PC-3 (cell line): ENCODE measurements at regions not wholly inside any gene's neighbourhood (a gene's known extent, or its start where the extent isn't known, plus 50 kb on each side); places are given as distances from the start of the nearest gene placed in this dataset.

Experiments
- ATAC-seq: fragments of 200-7000 bp; cut with Tn5 transposase; 2 replicates; pipeline ENCODE4 v1.9.1; 2020; ENCODE audit warnings: mild to moderate bottlenecking, moderate library complexity
- BruUV-seq: library from RNA; stranded (reverse); fragments of 400-500 nt; replicated peaks from 2 replicates; lab custom pipeline; 2021; lab: Mats Ljungman, UMichigan
- CTCF ChIA-PET: fragments of 300-600 bp; sonication (Branson Sonifier 250); formaldehyde crosslinking; loops from one replicate; lab custom pipeline; 2022; ENCODE audit warnings: antibody characterized with exemption; lab: Charles Lee
- POLR2A ChIA-PET: fragments of 300-600 bp; sonication (Branson Sonifier 250); formaldehyde crosslinking; loops from one replicate; lab custom pipeline; 2022; ENCODE audit warnings: antibody characterized with exemption; ENCODE audit not compliant: unreplicated experiment; lab: Charles Lee
- DNase-seq: peaks from one replicate; pipeline ENCODE4 v3.0.0-alpha.2; 2015
- H2AFZ ChIP-seq: fragments of 300-600 bp; sonication (generic); 2 replicates; pipeline ENCODE4 v1.6.0; 2016; ENCODE audit warnings: antibody characterized with exemption, low read length
- H3F3A ChIP-seq: fragments of 300-600 bp; sonication (generic); one replicate; pipeline ENCODE4 v1.6.0; 2017; ENCODE audit warnings: antibody characterized with exemption, low read length, control low read depth, mild to moderate bottlenecking; ENCODE audit not compliant: unreplicated experiment
- H3K27ac ChIP-seq: fragments of 300-600 bp; sonication (generic); 2 replicates; pipeline ENCODE4 v1.5.1; 2016; ENCODE audit warnings: mild to moderate bottlenecking, low read length
- H3K27me3 ChIP-seq: fragments of 300-600 bp; sonication (generic); 2 replicates; pipeline ENCODE4 v1.6.1; 2016; ENCODE audit warnings: low read length, mixed read lengths
- H3K36me3 ChIP-seq: fragments of 300-600 bp; sonication (generic); 2 replicates; pipeline ENCODE4 v1.6.1; 2016; ENCODE audit warnings: low read depth, mixed run types, low read length, mixed read lengths
- H3K4me1 ChIP-seq: fragments of 300-600 bp; sonication (generic); 2 replicates; pipeline ENCODE4 v1.5.1; 2016; ENCODE audit warnings: low read length; ENCODE audit not compliant: insufficient read depth
- H3K4me2 ChIP-seq: fragments of 300-600 bp; sonication (generic); 2 replicates; pipeline ENCODE4 v1.6.0; 2016; ENCODE audit warnings: low read length
- H3K4me3 ChIP-seq: fragments of 300-600 bp; sonication (generic); 2 replicates; pipeline ENCODE4 v1.5.1; 2016; ENCODE audit warnings: mild to moderate bottlenecking, low read length, mixed read lengths
- H3K79me2 ChIP-seq: fragments of 300-600 bp; sonication (generic); 2 replicates; pipeline ENCODE4 v1.6.1; 2017; ENCODE audit warnings: low read length, mixed read lengths
- H3K9ac ChIP-seq: fragments of 300-600 bp; sonication (generic); 2 replicates; pipeline ENCODE4 v1.6.0; 2016; ENCODE audit warnings: mild to moderate bottlenecking, low read length
- H3K9me2 ChIP-seq: fragments of 300-600 bp; sonication (generic); replicated peaks from 2 replicates; pipeline ENCODE4 v1.6.1; 2016; ENCODE audit warnings: mixed run types, low read length, mixed read lengths
- H3K9me3 ChIP-seq: fragments of 300-600 bp; sonication (generic); 2 replicates; pipeline ENCODE4 v1.6.1; 2016; ENCODE audit warnings: low read length, mixed read lengths
- H4K20me1 ChIP-seq: fragments of 300-600 bp; sonication (generic); 2 replicates; pipeline ENCODE4 v1.6.1; 2016; ENCODE audit warnings: low read length, mixed read lengths
- EZH2 ChIP-seq: fragments of 300-600 bp; sonication (generic); IDR thresholded peaks from one replicate; pipeline ENCODE4 v1.6.1; 2017; ENCODE audit warnings: antibody characterized with exemption, mild to moderate bottlenecking, low read length; ENCODE audit not compliant: unreplicated experiment
- EZH2phosphoT487 ChIP-seq: fragments of 300-600 bp; sonication (generic); IDR thresholded peaks from 2 replicates; pipeline ENCODE4 v1.6.1; 2018; ENCODE audit warnings: mild to moderate bottlenecking, antibody characterized with exemption, low read length, borderline replicate concordance
- intact Hi-C: fragments of 100-400 bp; cut with micrococcal nuclease; formaldehyde crosslinking; loops from 2 replicates; pipeline ENCODE4 v1.9.0; 2023
- TF ChIP-seq, protein P1 (sequence below): fragments of 300-600 bp; sonication (generic); conservative IDR thresholded peaks from 2 replicates; pipeline ENCODE4 v1.5.1; 2017; ENCODE audit warnings: antibody characterized with exemption, low read depth, mild to moderate bottlenecking, low read length

DNA sequence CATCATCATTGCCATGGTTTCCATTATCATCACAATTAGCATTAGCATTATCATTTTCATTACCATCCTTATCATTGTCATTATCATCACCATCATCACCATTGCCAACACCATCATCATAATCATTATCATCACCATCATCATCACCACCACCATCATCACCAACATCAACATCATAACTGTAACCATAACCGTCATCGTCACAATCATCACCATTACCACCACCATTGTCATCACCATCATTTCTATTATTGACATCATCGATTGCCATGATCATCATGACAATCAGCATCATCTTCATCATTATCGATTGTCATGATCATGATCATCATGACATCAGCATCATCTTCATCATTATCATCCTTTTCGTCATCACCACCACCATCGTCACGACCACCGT is 88.9 kb upstream of the MSX1 start:
- POLR2A ChIA-PET = no interaction called here
- BruUV-seq = no TSS peak
- H3K79me2 ChIP-seq = no peaks in the 10 kb centered on the region
- intact Hi-C loops = no loop called here
- H3K4me3 ChIP-seq = no peak overlapping the region
- H3F3A ChIP-seq = no peaks in the 10 kb centered on the region
- TF ChIP-seq, protein P1, sequence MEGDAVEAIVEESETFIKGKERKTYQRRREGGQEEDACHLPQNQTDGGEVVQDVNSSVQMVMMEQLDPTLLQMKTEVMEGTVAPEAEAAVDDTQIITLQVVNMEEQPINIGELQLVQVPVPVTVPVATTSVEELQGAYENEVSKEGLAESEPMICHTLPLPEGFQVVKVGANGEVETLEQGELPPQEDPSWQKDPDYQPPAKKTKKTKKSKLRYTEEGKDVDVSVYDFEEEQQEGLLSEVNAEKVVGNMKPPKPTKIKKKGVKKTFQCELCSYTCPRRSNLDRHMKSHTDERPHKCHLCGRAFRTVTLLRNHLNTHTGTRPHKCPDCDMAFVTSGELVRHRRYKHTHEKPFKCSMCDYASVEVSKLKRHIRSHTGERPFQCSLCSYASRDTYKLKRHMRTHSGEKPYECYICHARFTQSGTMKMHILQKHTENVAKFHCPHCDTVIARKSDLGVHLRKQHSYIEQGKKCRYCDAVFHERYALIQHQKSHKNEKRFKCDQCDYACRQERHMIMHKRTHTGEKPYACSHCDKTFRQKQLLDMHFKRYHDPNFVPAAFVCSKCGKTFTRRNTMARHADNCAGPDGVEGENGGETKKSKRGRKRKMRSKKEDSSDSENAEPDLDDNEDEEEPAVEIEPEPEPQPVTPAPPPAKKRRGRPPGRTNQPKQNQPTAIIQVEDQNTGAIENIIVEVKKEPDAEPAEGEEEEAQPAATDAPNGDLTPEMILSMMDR = no peak
- TF ChIP-seq EZH2 (no peak), EZH2phosphoT487 (no peak)
- ATAC-seq = no peak
- H3K27ac ChIP-seq = no peak overlapping the region
- H3K36me3 ChIP-seq = no peaks in the 10 kb centered on the region
- no peaks in the 10 kb centered on the region for H3K27me3 ChIP-seq
- no peaks in the 10 kb centered on the region for H3K9me3 ChIP-seq
- no peaks in the 10 kb centered on the region for H3K4me1 ChIP-seq
- H3K9me2 ChIP-seq = no peaks in the 10 kb centered on the region
- no peak overlapping the region for H3K4me2 ChIP-seq
- H4K20me1 ChIP-seq = no peaks in the 10 kb centered on the region
- no peak for DNase-seq
- no peak overlapping the region for H2AFZ ChIP-seq
- CTCF ChIA-PET = no interaction called here
- H3K9ac ChIP-seq = no peak overlapping the region

DNA sequence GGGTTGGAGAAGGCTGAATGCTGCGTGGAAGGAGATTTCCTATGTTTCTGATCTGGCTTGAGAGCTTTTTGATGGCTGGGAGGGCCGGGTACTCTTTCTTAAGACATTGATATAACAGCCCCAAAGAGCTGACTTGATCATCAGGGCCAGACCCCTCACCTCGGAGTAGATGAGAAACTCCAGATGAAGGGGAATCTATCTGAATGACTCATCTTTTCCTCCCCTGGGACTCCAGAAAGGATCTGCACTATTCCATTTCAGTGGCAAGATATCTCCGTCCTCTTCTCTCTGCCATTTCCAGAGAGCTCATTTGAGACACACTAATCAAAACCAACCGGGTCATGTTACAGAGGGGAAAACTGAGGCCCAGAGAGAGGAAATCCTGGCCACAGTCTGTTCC is 92.9 kb upstream of the MSX1 start:
- no peaks in the 10 kb centered on the region for H3K36me3 ChIP-seq
- CTCF ChIA-PET = no interaction called here
- H3K4me2 ChIP-seq = no peak overlapping the region
- no peak overlapping the region for H3K27ac ChIP-seq
- H4K20me1 ChIP-seq = no peaks in the 10 kb centered on the region
- ATAC-seq (no peak), DNase-seq (no peak)
- no peaks in the 10 kb centered on the region for H3K9me2 ChIP-seq
- H2AFZ ChIP-seq = no peak overlapping the region
- no peaks in the 10 kb centered on the region for H3K9me3 ChIP-seq
- POLR2A ChIA-PET = no interaction called here
- H3K4me3 ChIP-seq = no peak overlapping the region
- H3K79me2 ChIP-seq = no peaks in the 10 kb centered on the region
- H3K9ac ChIP-seq = no peak overlapping the region
- intact Hi-C loops = no loop called here
- no peak for TF ChIP-seq EZH2
- H3K4me1 ChIP-seq = peaks cover 20% of the 10 kb centered on the region
- BruUV-seq = no TSS peak
- H3F3A ChIP-seq = no peaks in the 10 kb centered on the region
- H3K27me3 ChIP-seq = no peaks in the 10 kb centered on the region

DNA sequence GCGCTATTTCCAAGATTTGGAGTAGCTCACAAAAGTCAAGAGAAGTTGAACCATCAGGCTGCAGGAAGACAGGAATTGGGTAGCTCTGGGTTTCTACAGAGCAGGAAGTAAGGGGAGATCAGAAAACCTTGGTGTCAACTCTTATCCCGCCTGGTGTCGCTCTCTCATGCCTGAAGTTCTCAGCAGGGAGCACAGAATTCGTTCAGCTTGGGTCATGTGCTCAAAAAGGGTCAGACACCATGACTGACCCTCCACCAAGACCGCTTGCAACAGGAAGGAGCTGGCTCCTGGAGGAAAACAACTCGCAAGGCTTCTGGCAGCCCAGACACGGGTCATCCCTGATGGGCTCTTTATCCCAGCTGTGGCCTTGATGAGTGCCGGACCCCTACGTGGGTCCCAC is 93.7 kb upstream of the MSX1 start:
- Histone ChIP-seq H3K9ac (no peak overlapping the region), H3K36me3 (no peaks in the 10 kb centered on the region), H3K9me3 (no peaks in the 10 kb centered on the region), H3K4me1 (peaks cover 20% of the 10 kb centered on the region), H3K27me3 (no peaks in the 10 kb centered on the region), H3K4me3 (no peak overlapping the region), H3K4me2 (no peak overlapping the region), H3K9me2 (no peaks in the 10 kb centered on the region), H4K20me1 (no peaks in the 10 kb centered on the region), H3K79me2 (no peaks in the 10 kb centered on the region), H3F3A (no peaks in the 10 kb centered on the region), H3K27ac (no peak overlapping the region), H2AFZ (no peak overlapping the region)
- ATAC-seq (no peak), DNase-seq (no peak)
- TF ChIP-seq EZH2 (no peak), EZH2phosphoT487 (no peak)
- TF ChIP-seq, protein P1 = no peak
- BruUV-seq = no TSS peak
- CTCF ChIA-PET = no interaction called here
- intact Hi-C loops = no loop called here
- POLR2A ChIA-PET = no interaction called here
